GM18907 (cell line): ENCODE measurements at regions not wholly inside any gene's neighbourhood (a gene's known extent, or its start where the extent isn't known, plus 50 kb on each side); places are given as distances from the start of the nearest gene placed in this dataset.

Experiments
- ATAC-seq: cut with Tn5 transposase; IDR thresholded peaks from one replicate; pipeline ENCODE4 v1.9.1; 2021; ENCODE audit warnings: mild to moderate bottlenecking, moderate library complexity; ENCODE audit not compliant: unreplicated experiment

DNA sequence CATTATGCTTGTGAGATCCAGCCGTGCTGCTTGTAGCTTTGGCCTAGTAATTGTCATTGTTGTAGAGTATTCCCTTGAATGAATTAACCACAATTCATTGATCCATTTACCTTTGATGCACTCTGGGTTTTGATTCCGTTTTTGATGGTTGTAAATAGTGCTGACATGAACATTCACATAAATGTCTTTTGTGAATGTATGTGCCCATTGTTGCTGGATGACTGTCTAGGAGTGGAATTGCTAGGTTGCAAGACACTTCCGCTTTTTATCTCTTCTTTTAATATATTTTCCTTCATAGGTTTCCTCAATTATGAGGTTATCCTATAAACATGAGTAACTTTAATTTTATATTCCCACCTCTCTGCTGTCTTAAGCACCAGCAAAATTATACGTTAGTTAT is 104.8 kb upstream of the CCDC68 start:
- ATAC-seq: no peak

DNA sequence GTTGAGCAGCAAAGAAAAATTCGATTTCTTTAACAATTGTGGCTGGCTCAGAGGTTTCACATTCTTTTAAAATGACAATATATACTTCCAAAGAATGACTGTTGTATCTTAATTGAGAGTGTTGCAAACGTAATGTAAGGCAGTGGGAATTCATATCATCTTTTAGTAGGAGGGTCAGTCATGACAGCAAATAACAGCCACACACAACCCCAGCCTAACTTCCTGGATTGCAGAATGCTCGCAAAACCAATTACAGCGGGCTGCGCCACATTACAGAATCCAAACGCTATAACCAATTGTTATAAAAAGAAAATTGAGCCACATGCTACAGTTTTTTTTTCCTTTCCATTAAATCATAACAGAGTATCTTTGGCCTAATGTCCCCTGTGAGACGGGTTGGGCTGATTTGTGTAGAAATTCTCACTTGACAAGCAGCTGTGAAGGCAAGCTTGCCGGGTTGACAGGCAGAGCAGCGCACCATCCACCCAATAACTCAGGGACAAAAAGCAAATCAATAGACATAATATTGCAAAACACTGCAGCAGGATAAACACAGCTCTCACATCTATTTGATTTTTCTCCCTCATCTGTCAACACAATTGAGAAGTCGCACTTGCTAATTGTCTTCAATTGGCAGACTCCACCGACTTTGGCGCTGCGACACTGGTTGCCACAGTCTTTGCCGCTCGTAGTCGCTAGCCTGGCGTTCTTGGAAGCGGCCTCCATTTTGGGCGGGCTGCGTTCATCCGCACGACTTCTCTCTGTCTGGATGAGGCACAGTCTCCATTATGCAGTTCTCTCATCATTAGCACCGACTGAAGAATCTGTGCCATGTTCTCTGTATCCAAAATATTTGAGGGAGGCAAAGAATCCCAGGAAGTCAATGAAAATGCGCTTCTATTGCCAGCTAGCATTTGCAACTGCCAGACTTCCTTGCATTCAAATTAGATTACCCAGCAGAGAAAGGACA is 95.0 kb upstream of the CCDC68 start:
- no peak for ATAC-seq

DNA sequence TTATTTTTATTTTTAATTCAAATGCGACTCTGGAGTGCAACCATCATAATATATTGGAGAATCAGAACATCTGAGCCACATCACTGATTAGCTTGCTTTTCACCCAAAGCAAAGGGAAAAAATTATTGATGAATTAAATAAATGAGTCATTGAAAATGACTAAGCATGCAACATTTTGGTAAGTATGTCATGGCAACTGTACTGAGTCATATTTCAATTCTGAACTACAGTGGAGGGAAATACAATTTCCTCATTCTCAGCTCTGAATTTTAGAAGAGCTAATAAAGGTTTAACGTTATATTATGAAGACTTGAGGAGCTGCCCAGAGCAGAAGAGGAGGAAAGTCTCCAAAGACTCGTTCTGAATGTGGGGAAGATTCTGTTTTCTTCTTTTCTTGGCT is 89.6 kb upstream of the CCDC68 start:
- no peak for ATAC-seq

DNA sequence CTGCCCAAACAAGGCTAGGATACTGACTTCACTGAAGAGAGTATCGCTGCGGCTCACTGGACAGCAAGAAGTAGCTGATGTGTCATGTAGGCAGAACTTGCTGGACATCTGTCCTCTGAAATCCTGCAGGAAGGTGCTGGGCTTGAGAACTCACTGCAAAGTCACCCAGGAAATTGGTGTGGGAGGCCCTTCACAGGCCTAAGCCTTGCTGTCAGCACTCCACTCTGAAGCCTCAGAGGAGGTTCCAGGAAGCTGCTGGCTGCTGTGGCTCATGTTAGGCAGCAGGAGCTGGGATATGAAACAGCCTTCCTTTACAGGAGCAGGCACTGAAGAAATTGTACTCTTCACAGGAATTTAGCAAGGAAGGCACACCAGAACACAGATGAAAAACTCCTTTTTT is 88.3 kb upstream of the CCDC68 start:
- no peak for ATAC-seq

DNA sequence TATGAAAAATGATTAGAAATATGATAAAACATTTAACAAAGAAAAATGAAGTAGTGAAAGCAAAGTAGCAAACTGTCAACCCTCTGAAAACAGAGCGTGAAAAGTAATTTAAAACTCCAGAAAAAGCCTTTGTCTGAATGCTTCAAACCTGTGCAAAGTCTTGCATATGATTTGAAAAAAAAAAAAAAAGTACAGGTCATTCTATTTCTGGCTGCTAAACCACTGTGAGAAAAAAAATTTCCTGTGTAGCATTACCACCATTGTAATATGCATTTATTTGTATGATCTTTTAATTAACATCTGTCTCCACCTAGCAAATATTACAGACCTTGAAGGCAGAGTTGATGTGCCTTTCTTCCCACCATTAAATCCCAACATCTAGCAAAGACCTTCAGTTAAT is 82.1 kb upstream of the CCDC68 start:
- no peak for ATAC-seq

DNA sequence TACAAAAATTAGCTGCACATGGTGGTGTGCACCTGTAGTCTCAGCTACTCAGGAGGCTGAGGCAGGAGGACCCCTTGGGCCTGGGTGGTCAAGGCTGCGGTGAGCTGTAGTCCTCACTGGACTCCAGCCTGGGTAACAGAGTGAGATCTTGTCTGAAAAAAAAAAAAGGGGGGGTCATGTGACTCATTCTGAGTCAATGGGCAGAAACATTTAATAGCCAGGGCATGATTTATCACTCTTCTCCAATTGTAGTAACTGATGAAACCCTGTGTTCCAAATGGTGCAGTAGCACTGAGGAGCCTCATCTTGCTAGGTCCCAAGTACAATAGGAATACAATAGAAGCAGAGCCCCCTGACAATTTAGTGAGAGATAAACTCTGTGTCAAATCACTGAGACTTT is 78.9 kb upstream of the CCDC68 start:
- no peak for ATAC-seq

DNA sequence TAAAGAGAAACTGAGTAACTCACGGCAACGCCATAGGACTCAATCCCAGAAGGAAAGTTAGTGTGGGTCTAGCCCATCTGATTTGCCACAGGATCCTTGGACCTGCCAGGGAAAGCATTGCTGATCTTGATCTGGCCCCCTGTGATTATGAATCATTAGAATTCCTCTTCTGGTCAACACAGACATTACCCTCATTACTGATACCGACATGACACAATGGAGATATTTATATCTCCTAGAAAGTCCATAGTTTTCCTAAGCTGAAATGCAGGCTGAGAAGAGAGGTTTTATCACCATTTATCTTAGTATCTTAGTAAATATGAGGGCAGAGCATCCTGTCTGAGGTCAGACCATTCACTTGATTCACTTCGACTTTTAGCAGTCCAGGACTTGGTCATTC is 75.5 kb upstream of the CCDC68 start:
- ATAC-seq: no peak

DNA sequence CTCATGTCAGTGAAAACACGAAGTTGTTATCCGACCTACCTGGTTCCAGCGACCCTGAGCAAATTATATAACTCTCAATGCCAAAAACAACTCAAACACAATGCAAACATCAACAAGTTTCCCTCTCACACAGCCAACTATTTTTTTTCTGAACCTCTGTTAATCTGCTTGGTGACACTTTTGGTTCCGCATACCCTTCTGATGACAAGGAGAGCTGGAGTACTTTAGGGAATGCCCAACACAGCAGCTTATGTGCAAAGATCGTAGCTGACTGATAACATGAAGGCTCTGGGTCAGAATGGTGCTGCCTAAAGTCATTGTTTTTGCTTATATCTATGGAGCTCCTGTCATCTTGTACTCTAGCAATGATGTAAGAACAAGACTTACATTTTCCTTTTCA is 72.7 kb upstream of the CCDC68 start:
- ATAC-seq: no peak

DNA sequence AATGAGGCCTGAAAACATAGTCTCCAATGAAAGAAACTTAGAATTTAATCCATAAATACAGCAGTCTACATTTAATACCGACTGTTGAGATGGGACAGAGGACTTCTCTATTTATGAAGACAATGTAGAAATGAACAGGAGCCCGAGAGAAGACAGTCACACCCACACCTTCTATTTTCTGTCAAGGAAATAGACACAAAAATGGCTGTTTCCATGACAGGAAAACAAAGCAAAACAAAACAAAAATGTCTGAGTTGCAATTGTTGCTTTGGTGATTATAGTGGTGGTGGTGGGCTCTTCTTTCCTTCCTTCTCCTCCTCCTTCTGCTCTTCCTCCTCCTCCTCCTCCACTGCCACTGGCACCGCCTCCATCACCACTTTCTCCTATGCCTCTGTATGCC is 72.3 kb upstream of the CCDC68 start:
- no peak for ATAC-seq

DNA sequence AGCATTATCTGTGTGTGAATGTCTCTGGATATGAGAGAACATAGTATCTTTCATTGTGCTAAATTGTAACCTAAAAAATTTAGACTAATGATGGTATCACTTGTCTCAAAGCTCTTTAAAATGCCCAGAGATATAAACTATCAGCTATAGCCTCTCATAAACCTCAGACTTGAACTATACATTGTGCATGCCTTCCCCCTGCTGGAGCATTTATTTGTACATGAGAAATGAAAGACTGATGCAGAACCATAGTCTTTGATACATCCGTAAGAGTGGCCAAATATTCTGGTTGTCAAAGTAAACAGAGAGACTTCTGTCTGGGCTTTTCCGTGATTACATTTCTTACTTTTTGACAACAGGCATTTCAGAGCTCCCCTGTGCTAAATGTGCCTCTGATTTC is 71.9 kb upstream of the CCDC68 start:
- ATAC-seq: no peak

DNA sequence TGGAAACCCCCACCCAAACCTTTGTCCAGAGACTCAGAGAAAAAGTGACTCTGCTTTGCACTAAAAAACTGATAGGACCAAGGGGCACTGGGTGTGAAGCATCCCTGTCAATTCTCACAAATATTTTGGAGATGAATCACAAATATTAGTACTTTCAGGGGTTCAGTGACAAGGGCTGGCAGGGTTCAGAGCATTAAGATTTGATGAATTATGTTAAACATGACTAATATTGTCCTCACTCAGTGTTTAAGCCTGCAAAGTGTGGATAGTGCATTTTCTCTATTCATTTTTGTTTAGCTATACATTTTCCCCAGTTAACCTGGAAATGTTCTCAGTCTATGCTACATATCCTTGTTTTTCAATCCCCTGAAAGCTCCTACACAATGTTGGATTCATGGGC is 65.3 kb upstream of the CCDC68 start:
- no peak for ATAC-seq

DNA sequence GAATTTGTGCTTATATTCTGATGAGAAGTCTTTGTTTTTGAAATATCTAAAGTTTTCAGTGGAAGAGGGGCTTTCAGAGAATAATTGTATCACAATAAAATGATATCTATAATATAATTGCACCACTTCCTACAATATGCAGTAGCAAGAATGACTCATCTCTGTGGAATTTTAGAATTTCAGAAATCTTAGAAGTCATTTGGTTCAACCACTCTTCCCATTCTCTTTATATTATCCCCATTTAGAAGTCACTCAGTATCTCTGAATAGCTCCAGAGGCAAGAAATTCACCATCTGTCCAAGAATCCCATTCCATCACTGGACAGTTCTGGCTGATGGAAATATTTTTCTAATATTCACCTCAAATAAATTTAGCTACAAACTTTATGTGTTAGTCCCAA is 59.3 kb upstream of the CCDC68 start:
- no peak for ATAC-seq

DNA sequence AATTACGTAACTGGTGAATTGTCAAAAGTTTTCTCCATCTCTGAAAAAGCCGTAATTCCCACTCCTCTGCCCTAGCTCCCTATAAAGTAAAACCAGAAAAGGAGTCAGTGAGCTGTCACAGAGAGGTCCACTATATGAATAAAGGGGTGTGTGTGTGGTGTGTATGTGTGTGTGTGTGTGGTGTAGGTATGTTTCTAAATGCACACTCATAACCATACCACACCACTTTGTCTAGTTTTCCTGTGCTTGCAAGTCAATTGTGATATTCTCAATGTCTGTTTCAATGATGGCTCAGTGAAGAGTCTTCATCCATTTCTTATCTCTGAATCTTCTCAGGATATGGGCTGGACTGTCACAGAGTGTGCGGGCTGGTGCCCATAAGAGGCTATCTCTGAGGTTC is 54.8 kb upstream of the CCDC68 start:
- no peak for ATAC-seq

DNA sequence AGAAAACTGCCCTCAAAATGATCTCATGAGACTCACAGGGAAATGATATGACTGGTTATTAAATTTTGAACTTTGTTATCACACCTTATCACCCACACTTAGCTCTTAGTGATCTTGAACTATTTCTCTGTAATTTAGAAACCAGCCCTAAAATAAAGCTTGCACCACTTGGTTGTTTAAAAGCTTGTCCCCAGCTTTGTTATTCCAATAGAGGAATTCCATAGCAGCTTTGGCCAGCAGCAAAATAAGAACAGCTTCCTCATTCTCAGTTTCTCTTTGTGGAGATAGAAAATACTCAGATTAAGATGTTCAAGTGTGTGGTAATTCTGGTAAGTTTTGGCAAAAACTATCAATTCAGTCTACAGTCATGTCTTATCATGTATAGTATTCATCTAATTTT is 54.4 kb upstream of the CCDC68 start:
- ATAC-seq: no peak

DNA sequence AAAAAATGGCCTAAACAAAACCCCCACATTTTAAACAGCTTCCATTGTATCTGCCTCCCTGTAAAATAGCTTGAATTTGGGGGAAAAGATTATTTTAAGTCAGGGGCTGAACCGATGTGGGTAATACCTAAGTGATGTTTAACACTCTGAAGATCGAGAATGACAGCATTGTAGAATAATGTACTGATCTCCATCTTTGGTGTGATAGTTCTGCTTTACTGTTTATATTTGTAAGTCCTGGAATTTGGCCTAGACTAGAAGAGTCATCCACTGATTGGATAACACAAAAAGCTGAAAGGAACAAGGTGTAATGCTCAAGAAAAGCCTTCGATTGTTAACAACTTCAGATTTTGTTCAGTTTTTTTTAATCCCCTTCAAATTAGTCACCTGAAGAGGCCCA is 53.8 kb upstream of the CCDC68 start:
- ATAC-seq: no peak

DNA sequence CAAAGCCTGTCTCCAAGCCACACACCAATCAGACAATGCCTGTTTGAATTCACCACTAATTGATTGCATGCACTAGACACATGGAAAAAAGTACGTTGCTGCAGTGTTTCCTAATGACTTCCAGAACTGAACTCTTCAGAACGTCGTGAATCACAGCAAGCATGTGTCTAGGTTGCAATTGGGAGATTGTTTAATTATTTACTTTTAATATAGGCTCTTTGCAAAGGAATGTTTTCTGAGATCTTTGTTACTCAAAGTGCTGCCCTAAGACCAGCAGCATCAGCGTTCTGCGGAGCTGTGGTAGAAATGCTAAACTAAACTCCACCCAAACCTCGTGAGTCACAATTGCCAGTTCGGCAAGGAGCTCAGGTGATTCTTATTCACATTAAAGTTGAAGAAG is 52.7 kb upstream of the CCDC68 start:
- no peak for ATAC-seq
